Left lung (tissue), 4 donors: ENCODE measurements at regions not wholly inside any gene's neighbourhood (a gene's known extent, or its start where the extent isn't known, plus 50 kb on each side); places are given as distances from the start of the nearest gene placed in this dataset.

Experiments used
- ATAC-seq: fragments of 200-7000 bp; cut with Tn5 transposase; one replicate; pipeline ENCODE4 v1.9.1; 2020; ENCODE audit warnings: moderate library complexity
- DNase-seq, 4 donors: peaks; one replicate each; pipeline ENCODE4 v3.0.0-alpha.2; 2013 to 2020
- H3K27ac ChIP-seq, 2 donors: fragments of 200-600 bp; sonication (generic) in 1 of 2; one replicate each; pipeline versions ENCODE4 v1.5.0 to v1.8.0; 2020 to 2021
- H3K27me3 ChIP-seq, 2 donors: fragments of 200-600 bp; sonication (generic) in 1 of 2; one replicate each; pipeline versions ENCODE4 v1.5.0 to v1.8.0; 2020 to 2021
- H3K36me3 ChIP-seq, 2 donors: fragments of 200-600 bp; sonication (generic) in 1 of 2; one replicate each; pipeline versions ENCODE4 v1.5.0 to v1.8.0; 2020 to 2021
- H3K4me1 ChIP-seq, 2 donors: fragments of 200-600 bp; one replicate each; pipeline ENCODE4 v1.8.0; 2021
- H3K4me3 ChIP-seq, 2 donors: fragments of 200-600 bp; sonication (generic) in 1 of 2; one replicate each; pipeline versions ENCODE4 v1.5.0 to v1.8.0; 2020 to 2021; ENCODE audit warnings: mild to moderate bottlenecking in 1 of 2
- H3K9me3 ChIP-seq, 2 donors: fragments of 200-600 bp; sonication (generic) in 1 of 2; one replicate each; pipeline versions ENCODE4 v1.5.0 to v1.8.0; 2020 to 2021
- CTCF ChIP-seq, 2 donors: fragments of 200-600 bp; sonication (generic) in 1 of 2; IDR thresholded peaks; one replicate each; pipeline versions ENCODE4 v1.5.0 to v1.8.0; 2021; ENCODE audit warnings: antibody characterized with exemption in 2 of 2
- intact Hi-C, 2 donors: fragments of 100-400 bp; cut with DNase I; formaldehyde crosslinking; loops; one replicate each; pipeline versions ENCODE4 v1.11.2 to v1.14.2; 2022
- donor health status: DM: no; HTN: yes; CAD: no.
- donor health status: DM: no; HTN: no; CAD: no.

GRCh38 chr13:71018544-71018943 is 848.5 kb downstream of the DACH1 start:
- no peak for ATAC-seq
- H3K27ac ChIP-seq, result no peak overlapping the region
- no peaks in the 10 kb centered on the region for H3K4me1 ChIP-seq
- H3K4me3 ChIP-seq, result no peak overlapping the region
- no peak for DNase-seq
- H3K27me3 ChIP-seq, result no peaks in the 10 kb centered on the region
- TF ChIP-seq CTCF (IDR thresholded peaks at IDR 0.05), result no peak
- H3K36me3 ChIP-seq, result no peaks in the 10 kb centered on the region
- intact Hi-C loops, result no loop called here
- no peaks in the 10 kb centered on the region for H3K9me3 ChIP-seq

GRCh38 chr13:71017607-71018006 is 849.4 kb downstream of the DACH1 start:
- no peaks in the 10 kb centered on the region for H3K4me1 ChIP-seq
- TF ChIP-seq CTCF (IDR thresholded peaks at IDR 0.05), result no peak
- no peaks in the 10 kb centered on the region for H3K9me3 ChIP-seq
- no peaks in the 10 kb centered on the region for H3K36me3 ChIP-seq
- H3K27ac ChIP-seq, result no peak overlapping the region
- DNase-seq, result no peak
- no peak overlapping the region for H3K4me3 ChIP-seq
- intact Hi-C loops, result no loop called here
- no peaks in the 10 kb centered on the region for H3K27me3 ChIP-seq
- ATAC-seq, result no peak

GRCh38 chr13:71015516-71015915 is 851.5 kb downstream of the DACH1 start:
- no peak overlapping the region for H3K4me3 ChIP-seq

GRCh38 chr13:71015021-71015420 is 852.0 kb downstream of the DACH1 start:
- H3K4me3 ChIP-seq, result no peak overlapping the region

More at GRCh38 chr13:71015516-71015915, 851.5 kb downstream of the DACH1 start:
- Histone ChIP-seq H3K36me3 (no peaks in the 10 kb centered on the region), H3K9me3 (peaks cover 0 to 5% of the 10 kb centered on the region in 2 donors), H3K27me3 (no peaks in the 10 kb centered on the region), H3K27ac (no peak overlapping the region), H3K4me1 (no peaks in the 10 kb centered on the region)
- no peak for TF ChIP-seq CTCF (IDR thresholded peaks at IDR 0.05)
- ATAC-seq (no peak), DNase-seq (no peak)
- intact Hi-C loops, result no loop called here

GRCh38 chr13:71005919-71006318 is 861.1 kb downstream of the DACH1 start:
- Histone ChIP-seq H3K36me3 (no peaks in the 10 kb centered on the region), H3K4me1 (no peaks in the 10 kb centered on the region), H3K27me3 (no peaks in the 10 kb centered on the region), H3K9me3 (peaks cover 0 to 9% of the 10 kb centered on the region in 2 donors), H3K27ac (no peak overlapping the region), H3K4me3 (no peak overlapping the region)
- intact Hi-C loops, result no loop called here
- no peak for DNase-seq
- TF ChIP-seq CTCF (IDR thresholded peaks at IDR 0.05), result no peak
- ATAC-seq, result no peak

More at GRCh38 chr13:71015021-71015420, 852.0 kb downstream of the DACH1 start:
- intact Hi-C loops, result no loop called here
- no peaks in the 10 kb centered on the region for H3K27me3 ChIP-seq
- peaks cover 0 to 5% of the 10 kb centered on the region in 2 donors for H3K9me3 ChIP-seq
- TF ChIP-seq CTCF (IDR thresholded peaks at IDR 0.05), result no peak
- DNase-seq (no peak), ATAC-seq (no peak)
- no peaks in the 10 kb centered on the region for H3K4me1 ChIP-seq
- H3K36me3 ChIP-seq, result no peaks in the 10 kb centered on the region
- no peak overlapping the region for H3K27ac ChIP-seq
